PC-3 (cell line): ENCODE measurements at regions not wholly inside any gene's neighbourhood (a gene's known extent, or its start where the extent isn't known, plus 50 kb on each side); places are given as distances from the start of the nearest gene placed in this dataset.
"Not testable (repeated sequence)": the region's sequence is repeated elsewhere in the genome, so short reads cannot be mapped to it uniquely, and the experiment has no call there.

Experiments
- ATAC-seq: fragments of 200-7000 bp; cut with Tn5 transposase; 2 replicates; pipeline ENCODE4 v1.9.1; 2020; ENCODE audit warnings: mild to moderate bottlenecking, moderate library complexity
- BruUV-seq: library from RNA; stranded (reverse); fragments of 400-500 nt; replicated peaks from 2 replicates; lab custom pipeline; 2021; lab: Mats Ljungman, UMichigan
- CTCF ChIA-PET: fragments of 300-600 bp; sonication (Branson Sonifier 250); formaldehyde crosslinking; loops from one replicate; lab custom pipeline; 2022; ENCODE audit warnings: antibody characterized with exemption; lab: Charles Lee
- POLR2A ChIA-PET: fragments of 300-600 bp; sonication (Branson Sonifier 250); formaldehyde crosslinking; loops from one replicate; lab custom pipeline; 2022; ENCODE audit warnings: antibody characterized with exemption; ENCODE audit not compliant: unreplicated experiment; lab: Charles Lee
- DNase-seq: peaks from one replicate; pipeline ENCODE4 v3.0.0-alpha.2; 2015
- H2AFZ ChIP-seq: fragments of 300-600 bp; sonication (generic); 2 replicates; pipeline ENCODE4 v1.6.0; 2016; ENCODE audit warnings: antibody characterized with exemption, low read length
- H3F3A ChIP-seq: fragments of 300-600 bp; sonication (generic); one replicate; pipeline ENCODE4 v1.6.0; 2017; ENCODE audit warnings: antibody characterized with exemption, low read length, control low read depth, mild to moderate bottlenecking; ENCODE audit not compliant: unreplicated experiment
- H3K27ac ChIP-seq: fragments of 300-600 bp; sonication (generic); 2 replicates; pipeline ENCODE4 v1.5.1; 2016; ENCODE audit warnings: mild to moderate bottlenecking, low read length
- H3K27me3 ChIP-seq: fragments of 300-600 bp; sonication (generic); 2 replicates; pipeline ENCODE4 v1.6.1; 2016; ENCODE audit warnings: low read length, mixed read lengths
- H3K36me3 ChIP-seq: fragments of 300-600 bp; sonication (generic); 2 replicates; pipeline ENCODE4 v1.6.1; 2016; ENCODE audit warnings: low read depth, mixed run types, low read length, mixed read lengths
- H3K4me1 ChIP-seq: fragments of 300-600 bp; sonication (generic); 2 replicates; pipeline ENCODE4 v1.5.1; 2016; ENCODE audit warnings: low read length; ENCODE audit not compliant: insufficient read depth
- H3K4me2 ChIP-seq: fragments of 300-600 bp; sonication (generic); 2 replicates; pipeline ENCODE4 v1.6.0; 2016; ENCODE audit warnings: low read length
- H3K4me3 ChIP-seq: fragments of 300-600 bp; sonication (generic); 2 replicates; pipeline ENCODE4 v1.5.1; 2016; ENCODE audit warnings: mild to moderate bottlenecking, low read length, mixed read lengths
- H3K79me2 ChIP-seq: fragments of 300-600 bp; sonication (generic); 2 replicates; pipeline ENCODE4 v1.6.1; 2017; ENCODE audit warnings: low read length, mixed read lengths
- H3K9ac ChIP-seq: fragments of 300-600 bp; sonication (generic); 2 replicates; pipeline ENCODE4 v1.6.0; 2016; ENCODE audit warnings: mild to moderate bottlenecking, low read length
- H3K9me2 ChIP-seq: fragments of 300-600 bp; sonication (generic); replicated peaks from 2 replicates; pipeline ENCODE4 v1.6.1; 2016; ENCODE audit warnings: mixed run types, low read length, mixed read lengths
- H3K9me3 ChIP-seq: fragments of 300-600 bp; sonication (generic); 2 replicates; pipeline ENCODE4 v1.6.1; 2016; ENCODE audit warnings: low read length, mixed read lengths
- H4K20me1 ChIP-seq: fragments of 300-600 bp; sonication (generic); 2 replicates; pipeline ENCODE4 v1.6.1; 2016; ENCODE audit warnings: low read length, mixed read lengths
- EZH2 ChIP-seq: fragments of 300-600 bp; sonication (generic); IDR thresholded peaks from one replicate; pipeline ENCODE4 v1.6.1; 2017; ENCODE audit warnings: antibody characterized with exemption, mild to moderate bottlenecking, low read length; ENCODE audit not compliant: unreplicated experiment
- EZH2phosphoT487 ChIP-seq: fragments of 300-600 bp; sonication (generic); IDR thresholded peaks from 2 replicates; pipeline ENCODE4 v1.6.1; 2018; ENCODE audit warnings: mild to moderate bottlenecking, antibody characterized with exemption, low read length, borderline replicate concordance
- intact Hi-C: fragments of 100-400 bp; cut with micrococcal nuclease; formaldehyde crosslinking; loops from 2 replicates; pipeline ENCODE4 v1.9.0; 2023
- TF ChIP-seq, protein P1 (sequence below): fragments of 300-600 bp; sonication (generic); conservative IDR thresholded peaks from 2 replicates; pipeline ENCODE4 v1.5.1; 2017; ENCODE audit warnings: antibody characterized with exemption, low read depth, mild to moderate bottlenecking, low read length

DNA sequence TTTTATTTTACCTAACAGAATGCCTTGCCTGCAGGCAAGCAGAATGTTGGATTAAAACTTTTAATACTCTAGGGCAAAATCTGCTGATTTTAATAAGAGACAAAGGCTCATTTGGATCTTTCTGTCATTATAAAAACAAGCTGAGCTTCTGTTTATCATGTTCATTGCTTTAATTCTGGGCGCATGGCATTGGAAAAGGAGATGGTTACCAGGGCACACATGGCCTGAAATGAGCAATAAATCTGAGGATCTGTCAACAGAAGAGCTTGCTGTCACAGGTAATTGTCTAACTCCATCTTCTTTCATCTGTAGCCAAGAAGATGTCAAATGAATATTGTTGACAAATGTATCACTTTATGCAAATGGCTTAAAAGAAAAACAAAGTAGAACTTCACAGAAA is 439.6 kb downstream of the DOK5 start:
- H3K27me3 ChIP-seq, result no peaks in the 10 kb centered on the region
- ChIA-PET CTCF (no interaction called here), POLR2A (no interaction called here)
- ATAC-seq, result no peak
- TF ChIP-seq EZH2phosphoT487 (no peak), EZH2 (no peak)
- TF ChIP-seq, protein P1, sequence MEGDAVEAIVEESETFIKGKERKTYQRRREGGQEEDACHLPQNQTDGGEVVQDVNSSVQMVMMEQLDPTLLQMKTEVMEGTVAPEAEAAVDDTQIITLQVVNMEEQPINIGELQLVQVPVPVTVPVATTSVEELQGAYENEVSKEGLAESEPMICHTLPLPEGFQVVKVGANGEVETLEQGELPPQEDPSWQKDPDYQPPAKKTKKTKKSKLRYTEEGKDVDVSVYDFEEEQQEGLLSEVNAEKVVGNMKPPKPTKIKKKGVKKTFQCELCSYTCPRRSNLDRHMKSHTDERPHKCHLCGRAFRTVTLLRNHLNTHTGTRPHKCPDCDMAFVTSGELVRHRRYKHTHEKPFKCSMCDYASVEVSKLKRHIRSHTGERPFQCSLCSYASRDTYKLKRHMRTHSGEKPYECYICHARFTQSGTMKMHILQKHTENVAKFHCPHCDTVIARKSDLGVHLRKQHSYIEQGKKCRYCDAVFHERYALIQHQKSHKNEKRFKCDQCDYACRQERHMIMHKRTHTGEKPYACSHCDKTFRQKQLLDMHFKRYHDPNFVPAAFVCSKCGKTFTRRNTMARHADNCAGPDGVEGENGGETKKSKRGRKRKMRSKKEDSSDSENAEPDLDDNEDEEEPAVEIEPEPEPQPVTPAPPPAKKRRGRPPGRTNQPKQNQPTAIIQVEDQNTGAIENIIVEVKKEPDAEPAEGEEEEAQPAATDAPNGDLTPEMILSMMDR, result no peak
- H3K9ac ChIP-seq, result no peak overlapping the region
- H4K20me1 ChIP-seq, result no peaks in the 10 kb centered on the region
- 0 out of 2 replicates have a peak, but pooled peaks cover 13% of the 10 kb centered on the region for H3K9me3 ChIP-seq
- H3K36me3 ChIP-seq, result no peaks in the 10 kb centered on the region
- no peak overlapping the region for H3K4me3 ChIP-seq
- H3K4me1 ChIP-seq, result no peaks in the 10 kb centered on the region
- H3K4me2 ChIP-seq, result no peak overlapping the region
- no peaks in the 10 kb centered on the region for H3F3A ChIP-seq
- no peaks in the 10 kb centered on the region for H3K79me2 ChIP-seq
- H3K9me2 ChIP-seq, result no peaks in the 10 kb centered on the region
- intact Hi-C loops, result no loop called here
- no peak for DNase-seq
- no TSS peak for BruUV-seq
- no peak overlapping the region for H3K27ac ChIP-seq
- H2AFZ ChIP-seq, result no peak overlapping the region

DNA sequence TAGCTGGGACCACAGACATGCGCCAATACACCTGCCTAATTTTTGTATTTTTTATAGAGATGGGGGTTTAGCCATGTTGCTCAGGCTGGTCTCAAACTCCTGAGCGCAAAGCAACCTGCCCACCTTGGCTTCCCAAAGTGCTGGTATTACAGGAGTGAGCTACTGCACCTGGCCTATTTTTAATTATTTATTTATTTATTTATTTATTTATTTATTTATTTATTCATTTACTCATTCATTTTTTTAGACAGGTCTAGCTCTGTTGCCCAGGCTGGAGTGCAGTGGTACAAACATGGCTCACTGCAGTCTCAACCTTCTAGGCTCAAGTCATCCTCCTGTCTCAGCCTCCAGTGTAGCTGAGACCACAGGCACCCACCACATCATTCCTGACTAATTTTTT is 434.3 kb downstream of the DOK5 start:
- TF ChIP-seq EZH2 (no peak), EZH2phosphoT487 (no peak)
- TF ChIP-seq, protein P1, result no peak
- Histone ChIP-seq H3K9me2 (no peaks in the 10 kb centered on the region), H3K4me3 (no peak overlapping the region), H3K27ac (no peak overlapping the region), H3K36me3 (no peaks in the 10 kb centered on the region), H4K20me1 (no peaks in the 10 kb centered on the region), H3K27me3 (no peaks in the 10 kb centered on the region), H3K4me2 (no peak overlapping the region), H2AFZ (no peak overlapping the region), H3F3A (no peaks in the 10 kb centered on the region), H3K4me1 (no peaks in the 10 kb centered on the region), H3K79me2 (no peaks in the 10 kb centered on the region), H3K9ac (no peak overlapping the region), H3K9me3 (peaks cover 37% of the 10 kb centered on the region)
- DNase-seq (no peak), ATAC-seq (no peak)
- no TSS peak for BruUV-seq
- ChIA-PET POLR2A (no interaction called here), CTCF (no interaction called here)
- intact Hi-C loops, result no loop called here

DNA sequence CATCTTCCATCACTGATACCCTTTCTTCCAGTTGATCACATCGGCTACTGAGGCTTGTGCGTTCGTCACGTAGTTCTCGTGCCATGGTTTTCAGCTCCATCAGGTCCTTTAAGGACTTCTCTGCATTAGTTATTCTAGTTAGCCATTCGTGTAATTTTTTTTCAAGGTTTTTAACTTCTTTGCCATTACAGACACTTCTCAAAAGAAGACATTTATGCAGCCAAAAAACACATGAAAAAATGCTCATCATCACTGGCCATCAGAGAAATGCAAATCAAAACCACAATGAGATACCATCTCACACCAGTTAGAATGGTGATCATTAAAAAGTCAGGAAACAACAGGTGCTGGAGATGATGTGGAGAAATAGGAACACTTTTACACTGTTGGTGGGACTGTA is 430.7 kb downstream of the DOK5 start:
- H3K4me1 ChIP-seq, H3K27ac ChIP-seq, H3K4me2 ChIP-seq, H4K20me1 ChIP-seq, BruUV-seq, H3K27me3 ChIP-seq, H3K36me3 ChIP-seq, DNase-seq, intact Hi-C loops, H3K9ac ChIP-seq, H2AFZ ChIP-seq, POLR2A ChIA-PET, H3F3A ChIP-seq, H3K9me2 ChIP-seq, CTCF ChIA-PET, ATAC-seq, H3K79me2 ChIP-seq, H3K4me3 ChIP-seq: not testable (repeated sequence)
- peaks cover 29% of the 10 kb centered on the region for H3K9me3 ChIP-seq
